Upper lobe of left lung (tissue), 6 donors: ENCODE measurements at regions not wholly inside any gene's neighbourhood (a gene's known extent, or its start where the extent isn't known, plus 50 kb on each side); places are given as distances from the start of the nearest gene placed in this dataset.

Experiments used
- ATAC-seq, 2 donors: fragments of 200-7000 bp; cut with Tn5 transposase; one replicate each; pipeline ENCODE4 v1.9.1; 2022; ENCODE audit warnings: mild to moderate bottlenecking in 2 of 2, moderate library complexity in 2 of 2; ENCODE audit not compliant: low FRiP score in 2 of 2
- DNase-seq, 2 donors: peaks; one replicate each; pipeline ENCODE4 v3.0.0-alpha.2; 2019 to 2020
- H3K27ac ChIP-seq, 4 donors: fragments of 200-600 bp; sonication (generic); one replicate each; pipeline ENCODE4 v1.5.1; 2016 to 2019
- H3K27me3 ChIP-seq, 4 donors: fragments of 200-600 bp; sonication (generic); one replicate each; pipeline ENCODE4 v1.5.1; 2017 to 2019
- H3K36me3 ChIP-seq, 4 donors: fragments of 200-600 bp; sonication (generic); one replicate each; pipeline ENCODE4 v1.5.1; 2016 to 2019
- H3K4me1 ChIP-seq, 4 donors: fragments of 200-600 bp; sonication (generic); one replicate each; pipeline ENCODE4 v1.5.1; 2018 to 2019
- H3K4me3 ChIP-seq, 4 donors: fragments of 200-600 bp; sonication (generic); one replicate each; pipeline ENCODE4 v1.5.1; 2017 to 2019; ENCODE audit warnings: mild to moderate bottlenecking in 2 of 4, moderate library complexity in 1 of 4
- H3K9me3 ChIP-seq, 4 donors: fragments of 200-600 bp; sonication (generic); one replicate each; pipeline ENCODE4 v1.5.1; 2018 to 2019
- EP300 ChIP-seq, 4 donors: sonication (generic); formaldehyde crosslinking; IDR thresholded peaks; one replicate each; pipeline ENCODE4 v1.5.1; 2017; ENCODE audit warnings: antibody characterized with exemption in 4 of 4, control low read depth in 2 of 4
- POLR2A ChIP-seq, 4 donors: fragments of 450-650 bp; IDR thresholded peaks; one replicate each; pipeline ENCODE4 v1.5.1; 2016 to 2017; ENCODE audit warnings: antibody characterized with exemption in 4 of 4, mild to moderate bottlenecking in 2 of 4
- POLR2AphosphoS5 ChIP-seq, 2 donors: sonication (generic); formaldehyde crosslinking; IDR thresholded peaks; one replicate each; pipeline ENCODE4 v1.5.1; 2017; ENCODE audit warnings: antibody characterized with exemption in 2 of 2
- WGBS, 2 donors: methylation state at CpG; one replicate each; pipeline ENCODE4 v1.1.5; 2017 to 2018; 5-methylcytosine and 5-hydroxymethylcytosine counted together
- TF ChIP-seq, protein P1 (sequence below), 6 experiments: fragments of 450-650 bp in 4 of 6; fragments of 200-600 bp in 2 of 6; sonication (generic) in 2 of 6; IDR thresholded peaks; one replicate each; pipeline ENCODE4 v1.5.1; 2016 to 2019; ENCODE audit warnings: antibody characterized with exemption in 6 of 6
- donor health status: DM: no; HTN: no; CAD: no; lungs with moderate emphysema.
- donor health status: DM: no; HTN: yes; CAD: no; lungs with severe emphysema.

DNA sequence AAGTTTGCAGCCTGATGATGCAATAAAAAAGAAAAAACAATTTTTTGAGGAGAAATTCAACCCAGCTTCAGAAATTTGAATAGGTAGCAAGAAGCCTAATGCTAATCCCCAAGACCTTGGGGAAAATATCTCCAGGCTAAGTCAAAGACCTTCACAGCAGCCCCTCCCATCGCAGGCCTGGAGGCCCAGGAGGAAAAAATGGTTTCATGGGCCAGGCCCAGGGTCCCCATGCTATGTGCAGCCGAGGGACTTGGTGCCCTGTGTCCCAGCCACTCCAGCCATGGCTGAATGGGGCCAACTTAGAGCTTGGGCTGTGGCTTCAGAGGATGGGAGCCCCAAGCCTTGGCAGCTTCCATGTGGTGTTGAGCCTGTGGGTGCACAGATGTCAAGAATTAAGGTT is 210.3 kb downstream of the SUCLA2 start:
- DNase-seq: no peak
- WGBS, 2 donors: 70 to 86% methylated on average over 1 to 2 of the region's 2 CpGs
- ATAC-seq: no peak

GRCh38 chr13:47788844-47789243 is 212.2 kb downstream of the SUCLA2 start:
- TF ChIP-seq, protein P1, sequence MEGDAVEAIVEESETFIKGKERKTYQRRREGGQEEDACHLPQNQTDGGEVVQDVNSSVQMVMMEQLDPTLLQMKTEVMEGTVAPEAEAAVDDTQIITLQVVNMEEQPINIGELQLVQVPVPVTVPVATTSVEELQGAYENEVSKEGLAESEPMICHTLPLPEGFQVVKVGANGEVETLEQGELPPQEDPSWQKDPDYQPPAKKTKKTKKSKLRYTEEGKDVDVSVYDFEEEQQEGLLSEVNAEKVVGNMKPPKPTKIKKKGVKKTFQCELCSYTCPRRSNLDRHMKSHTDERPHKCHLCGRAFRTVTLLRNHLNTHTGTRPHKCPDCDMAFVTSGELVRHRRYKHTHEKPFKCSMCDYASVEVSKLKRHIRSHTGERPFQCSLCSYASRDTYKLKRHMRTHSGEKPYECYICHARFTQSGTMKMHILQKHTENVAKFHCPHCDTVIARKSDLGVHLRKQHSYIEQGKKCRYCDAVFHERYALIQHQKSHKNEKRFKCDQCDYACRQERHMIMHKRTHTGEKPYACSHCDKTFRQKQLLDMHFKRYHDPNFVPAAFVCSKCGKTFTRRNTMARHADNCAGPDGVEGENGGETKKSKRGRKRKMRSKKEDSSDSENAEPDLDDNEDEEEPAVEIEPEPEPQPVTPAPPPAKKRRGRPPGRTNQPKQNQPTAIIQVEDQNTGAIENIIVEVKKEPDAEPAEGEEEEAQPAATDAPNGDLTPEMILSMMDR (IDR thresholded peaks at IDR 0.05): no peak
- TF ChIP-seq POLR2AphosphoS5 (IDR thresholded peaks at IDR 0.05): no peak
- TF ChIP-seq EP300 (IDR thresholded peaks at IDR 0.05): no peak
- TF ChIP-seq POLR2A (IDR thresholded peaks at IDR 0.05): no peak
- no peaks in the 10 kb centered on the region for H3K27me3 ChIP-seq
- no peaks in the 10 kb centered on the region for H3K36me3 ChIP-seq
- H3K4me1 ChIP-seq: no peaks in the 10 kb centered on the region
- no peak overlapping the region for H3K27ac ChIP-seq
- DNase-seq (no peak), ATAC-seq (no peak)
- no peak overlapping the region for H3K4me3 ChIP-seq
- H3K9me3 ChIP-seq: peaks cover 0 to 13% (median 10%) of the 10 kb centered on the region in 4 donors

More for the DNA sequence above, 210.3 kb downstream of the SUCLA2 start:
- no peak overlapping the region for H3K4me3 ChIP-seq
- H3K27ac ChIP-seq: no peak overlapping the region
- H3K4me1 ChIP-seq: no peaks in the 10 kb centered on the region
- H3K36me3 ChIP-seq: no peaks in the 10 kb centered on the region
- peaks cover 0 to 13% (median 10%) of the 10 kb centered on the region in 4 donors for H3K9me3 ChIP-seq
- no peaks in the 10 kb centered on the region for H3K27me3 ChIP-seq
- TF ChIP-seq, protein P1 (IDR thresholded peaks at IDR 0.05): no peak
- TF ChIP-seq EP300 (IDR thresholded peaks at IDR 0.05): no peak
- no peak for TF ChIP-seq POLR2AphosphoS5 (IDR thresholded peaks at IDR 0.05)
- no peak for TF ChIP-seq POLR2A (IDR thresholded peaks at IDR 0.05)

GRCh38 chr13:47774671-47774994 is 226.4 kb downstream of the SUCLA2 start:
- no peaks in the 10 kb centered on the region for H3K36me3 ChIP-seq
- peaks cover 0 to 4% (median 0%) of the 10 kb centered on the region in 4 donors for H3K9me3 ChIP-seq
- no peaks in the 10 kb centered on the region for H3K4me1 ChIP-seq
- H3K27ac ChIP-seq: no peak overlapping the region
- no peaks in the 10 kb centered on the region for H3K27me3 ChIP-seq
- TF ChIP-seq EP300 (IDR thresholded peaks at IDR 0.05) (no peak), POLR2A (IDR thresholded peaks at IDR 0.05) (no peak), POLR2AphosphoS5 (IDR thresholded peaks at IDR 0.05) (no peak)
- TF ChIP-seq, protein P1 (IDR thresholded peaks at IDR 0.05): no peak
- no peak for DNase-seq
- no peak overlapping the region for H3K4me3 ChIP-seq
- no peak for ATAC-seq

DNA sequence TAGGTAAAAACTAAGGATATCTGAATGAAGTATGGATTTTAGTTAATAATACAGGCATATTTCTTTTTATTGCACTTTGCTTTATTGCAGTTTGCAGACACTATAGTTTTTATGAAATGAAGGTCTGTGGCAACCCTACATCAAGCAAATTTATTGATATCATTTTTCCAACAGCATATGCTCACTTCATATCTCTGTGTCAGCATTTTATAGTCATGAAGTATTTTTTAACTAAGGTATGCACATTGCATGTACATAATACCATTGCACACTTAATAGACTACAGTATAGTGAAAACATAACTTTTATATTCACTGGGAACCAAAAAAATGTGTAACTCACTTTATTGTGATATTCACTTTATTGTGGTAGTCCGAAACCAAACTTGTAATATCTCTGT is 236.3 kb downstream of the SUCLA2 start:
- no peaks in the 10 kb centered on the region for H3K27me3 ChIP-seq
- no peak overlapping the region for H3K27ac ChIP-seq
- no peaks in the 10 kb centered on the region for H3K36me3 ChIP-seq
- no peak overlapping the region for H3K4me3 ChIP-seq
- ATAC-seq (no peak), DNase-seq (no peak)
- TF ChIP-seq, protein P1 (IDR thresholded peaks at IDR 0.05): no peak
- no peak for TF ChIP-seq POLR2A (IDR thresholded peaks at IDR 0.05)
- no peak for TF ChIP-seq POLR2AphosphoS5 (IDR thresholded peaks at IDR 0.05)
- H3K9me3 ChIP-seq: no peaks in the 10 kb centered on the region
- WGBS, 2 donors: 74 to 88% methylated on average over 1 of the region's 1 CpG
- H3K4me1 ChIP-seq: no peaks in the 10 kb centered on the region

GRCh38 chr13:47757466-47758080 is 243.5 kb downstream of the SUCLA2 start:
- Histone ChIP-seq H3K27me3 (no peaks in the 10 kb centered on the region), H3K4me1 (no peaks in the 10 kb centered on the region), H3K27ac (no peak overlapping the region), H3K4me3 (no peak overlapping the region), H3K36me3 (no peaks in the 10 kb centered on the region), H3K9me3 (no peaks in the 10 kb centered on the region)
- DNase-seq: no peak
- WGBS, 2 donors: 73 to 76% methylated on average over 4 of the region's 4 CpGs
- no peak for TF ChIP-seq POLR2AphosphoS5 (IDR thresholded peaks at IDR 0.05)
- TF ChIP-seq, protein P1 (IDR thresholded peaks at IDR 0.05): no peak
- no peak for TF ChIP-seq POLR2A (IDR thresholded peaks at IDR 0.05)
- TF ChIP-seq EP300 (IDR thresholded peaks at IDR 0.05): no peak
- no peak for ATAC-seq
